BE2C (cell line): ENCODE measurements at regions not wholly inside any gene's neighbourhood (a gene's known extent, or its start where the extent isn't known, plus 50 kb on each side); places are given as distances from the start of the nearest gene placed in this dataset.

ENCODE experiments used
- DNase-seq: peaks from one replicate; pipeline ENCODE4 v3.0.0-alpha.2; 2020
- H3K27me3 ChIP-seq: fragments of 250-450 bp; sonication (Bioruptor Pico); 2 replicates; pipeline ENCODE4 v1.5.1; 2020; ENCODE audit warnings: mild to moderate bottlenecking
- H3K36me3 ChIP-seq: fragments of 250-450 bp; sonication (Bioruptor Pico); 2 replicates; pipeline ENCODE4 v1.5.1; 2020; ENCODE audit warnings: mild to moderate bottlenecking
- H3K4me1 ChIP-seq: fragments of 250-450 bp; sonication (Bioruptor Pico); 2 replicates; pipeline ENCODE4 v1.5.1; 2020
- H3K4me3 ChIP-seq: 2 replicates; pipeline ENCODE4 v1.5.1; 2011; ENCODE audit warnings: low read depth, low read length
- H3K9me3 ChIP-seq: fragments of 250-450 bp; sonication (Bioruptor Pico); 2 replicates; pipeline ENCODE4 v1.5.1; 2020
- TF ChIP-seq, protein P1 (sequence below): IDR thresholded peaks from 2 replicates; pipeline ENCODE4 v1.5.1; 2012; ENCODE audit warnings: mild to moderate bottlenecking, low read depth, low read length

DNA sequence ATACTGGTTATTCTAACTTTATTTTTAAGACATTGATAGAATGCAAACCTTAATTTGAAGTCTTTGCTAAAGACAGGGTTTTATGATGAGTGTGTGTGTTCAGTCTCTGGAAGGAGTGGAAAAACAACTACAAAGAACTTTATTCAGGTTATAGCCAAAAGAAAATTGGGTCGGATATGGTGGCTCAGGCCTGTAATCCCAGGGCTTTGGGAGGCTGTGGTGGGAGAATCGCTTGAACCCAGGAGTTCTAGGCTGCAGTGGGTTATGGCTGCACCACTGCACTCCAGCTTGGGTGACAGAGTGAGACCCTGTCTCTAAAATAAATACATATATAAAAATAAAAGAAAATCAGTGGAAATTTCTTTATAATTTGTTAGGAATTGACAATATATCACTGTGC, 581.5 kb upstream of the CA10 start:
- Histone ChIP-seq H3K4me1 (no peaks in the 10 kb centered on the region; the same call in 1 of the 2 replicates), H3K4me3 (no peak overlapping the region), H3K36me3 (no peaks in the 10 kb centered on the region), H3K27me3 (no peaks in the 10 kb centered on the region), H3K9me3 (no peaks in the 10 kb centered on the region)
- TF ChIP-seq, protein P1, sequence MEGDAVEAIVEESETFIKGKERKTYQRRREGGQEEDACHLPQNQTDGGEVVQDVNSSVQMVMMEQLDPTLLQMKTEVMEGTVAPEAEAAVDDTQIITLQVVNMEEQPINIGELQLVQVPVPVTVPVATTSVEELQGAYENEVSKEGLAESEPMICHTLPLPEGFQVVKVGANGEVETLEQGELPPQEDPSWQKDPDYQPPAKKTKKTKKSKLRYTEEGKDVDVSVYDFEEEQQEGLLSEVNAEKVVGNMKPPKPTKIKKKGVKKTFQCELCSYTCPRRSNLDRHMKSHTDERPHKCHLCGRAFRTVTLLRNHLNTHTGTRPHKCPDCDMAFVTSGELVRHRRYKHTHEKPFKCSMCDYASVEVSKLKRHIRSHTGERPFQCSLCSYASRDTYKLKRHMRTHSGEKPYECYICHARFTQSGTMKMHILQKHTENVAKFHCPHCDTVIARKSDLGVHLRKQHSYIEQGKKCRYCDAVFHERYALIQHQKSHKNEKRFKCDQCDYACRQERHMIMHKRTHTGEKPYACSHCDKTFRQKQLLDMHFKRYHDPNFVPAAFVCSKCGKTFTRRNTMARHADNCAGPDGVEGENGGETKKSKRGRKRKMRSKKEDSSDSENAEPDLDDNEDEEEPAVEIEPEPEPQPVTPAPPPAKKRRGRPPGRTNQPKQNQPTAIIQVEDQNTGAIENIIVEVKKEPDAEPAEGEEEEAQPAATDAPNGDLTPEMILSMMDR = no peak
- DNase-seq = no peak

DNA sequence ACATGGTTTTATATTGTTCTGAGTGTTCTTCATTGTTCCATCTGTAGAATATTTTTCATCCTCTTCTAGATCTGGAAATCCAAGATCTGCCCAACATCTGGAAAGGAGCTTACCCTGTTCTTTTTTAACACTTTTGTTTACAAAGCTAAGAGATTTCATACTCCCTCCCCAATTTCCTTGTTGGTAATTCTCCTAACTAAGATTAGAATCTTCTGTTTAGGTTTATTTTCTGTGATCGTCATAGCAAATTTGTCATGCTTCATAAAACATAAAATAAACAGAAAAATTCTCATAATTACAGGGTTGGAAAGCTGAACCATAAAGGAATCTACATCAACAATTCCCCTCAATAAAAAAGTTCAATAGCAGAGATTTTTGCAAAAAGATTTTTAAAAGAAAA, 580.3 kb upstream of the CA10 start:
- no peak overlapping the region for H3K4me3 ChIP-seq
- H3K27me3 ChIP-seq = no peaks in the 10 kb centered on the region
- TF ChIP-seq, protein P1 = no peak
- no peaks in the 10 kb centered on the region for H3K9me3 ChIP-seq
- no peaks in the 10 kb centered on the region for H3K4me1 ChIP-seq
- DNase-seq = no peak
- no peaks in the 10 kb centered on the region for H3K36me3 ChIP-seq

DNA sequence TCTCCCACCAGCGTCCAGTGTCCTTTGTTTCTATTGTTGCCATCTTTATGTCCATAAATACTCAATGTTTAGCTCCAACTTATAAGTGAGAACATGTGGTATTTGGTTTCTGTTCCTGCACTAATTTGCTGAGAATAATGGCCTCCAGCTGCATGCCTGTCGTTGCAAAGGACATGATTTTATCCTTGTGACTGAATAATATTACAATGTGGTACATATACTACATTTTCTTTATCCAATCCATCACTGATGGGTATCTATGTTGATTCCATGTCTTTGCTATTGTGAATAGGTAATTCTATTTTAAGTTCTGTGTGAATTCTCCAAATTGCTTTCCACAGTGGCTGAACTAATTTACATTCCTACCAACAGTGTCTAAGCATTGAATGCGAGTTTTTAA, 578.6 kb upstream of the CA10 start:
- TF ChIP-seq, protein P1 = no peak
- Histone ChIP-seq H3K4me3 (no peak overlapping the region), H3K9me3 (no peaks in the 10 kb centered on the region), H3K4me1 (no peaks in the 10 kb centered on the region), H3K27me3 (no peaks in the 10 kb centered on the region), H3K36me3 (no peaks in the 10 kb centered on the region)
- DNase-seq = no peak

DNA sequence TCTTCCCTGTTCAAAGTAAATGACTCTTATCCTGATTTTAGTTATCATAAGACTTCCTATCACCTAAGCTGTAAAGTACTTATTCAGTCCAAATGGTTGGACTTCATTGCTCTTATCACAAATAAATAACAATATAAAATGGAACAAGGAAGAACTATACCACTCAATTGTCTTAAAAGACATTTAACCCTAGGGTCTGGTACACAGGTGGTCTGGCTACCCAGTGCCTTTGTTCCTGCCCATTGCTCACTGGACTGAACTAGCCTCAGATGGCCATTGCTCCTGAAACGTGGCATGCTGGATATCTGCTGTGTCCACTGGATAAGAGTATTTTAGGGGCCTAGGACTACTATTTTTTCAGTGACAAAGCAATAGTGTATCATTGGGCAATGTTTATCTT, 574.3 kb upstream of the CA10 start:
- no peak for DNase-seq
- no peaks in the 10 kb centered on the region; the same call in 1 of the 2 replicates for H3K4me1 ChIP-seq
- no peaks in the 10 kb centered on the region for H3K9me3 ChIP-seq
- H3K36me3 ChIP-seq = no peaks in the 10 kb centered on the region
- H3K4me3 ChIP-seq = no peak overlapping the region
- H3K27me3 ChIP-seq = no peaks in the 10 kb centered on the region
- TF ChIP-seq, protein P1 = no peak

GRCh38 chr17:52724578-52724977, 566.1 kb upstream of the CA10 start:
- Histone ChIP-seq H3K4me3 (no peak overlapping the region), H3K9me3 (no peaks in the 10 kb centered on the region), H3K36me3 (no peaks in the 10 kb centered on the region), H3K27me3 (no peaks in the 10 kb centered on the region), H3K4me1 (peaks cover 29% of the 10 kb centered on the region)
- no peak for DNase-seq
- TF ChIP-seq, protein P1 = no peak

DNA sequence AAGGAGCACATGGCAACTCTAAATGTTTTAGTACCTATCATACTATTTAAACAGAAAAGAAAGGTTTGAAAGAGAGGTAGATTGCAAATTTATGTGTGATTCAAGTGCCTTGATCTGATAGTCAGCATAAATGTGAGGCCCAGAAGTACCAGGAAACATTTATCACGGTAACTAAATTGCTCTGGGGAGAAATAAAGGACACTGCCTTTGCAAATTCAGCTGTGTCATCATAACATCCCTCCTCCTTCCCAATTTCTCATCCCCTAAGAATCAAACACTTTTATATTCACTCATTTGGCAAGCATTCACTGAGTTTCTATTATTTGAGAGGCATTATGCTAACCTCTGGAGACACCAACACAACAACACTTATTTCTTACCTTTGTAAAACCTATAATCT, 563.4 kb upstream of the CA10 start:
- H3K36me3 ChIP-seq = no peaks in the 10 kb centered on the region
- no peak for DNase-seq
- H3K27me3 ChIP-seq = no peaks in the 10 kb centered on the region
- H3K9me3 ChIP-seq = no peaks in the 10 kb centered on the region
- H3K4me3 ChIP-seq = no peak overlapping the region
- TF ChIP-seq, protein P1 = no peak
- H3K4me1 ChIP-seq = peaks cover 29% of the 10 kb centered on the region
